MM.1S (cell line): ENCODE measurements at regions not wholly inside any gene's neighbourhood (a gene's known extent, or its start where the extent isn't known, plus 50 kb on each side); places are given as distances from the start of the nearest gene placed in this dataset.

Source experiments
- EZH2 ChIP-seq: fragments of 300-600 bp; sonication (generic); optimal IDR thresholded peaks from 2 replicates; pipeline ENCODE3; 2017; ENCODE audit warnings: low read depth, mild to moderate bottlenecking, antibody characterized with exemption, low read length, mixed read lengths
- EZH2phosphoT487 ChIP-seq: fragments of 300-600 bp; sonication (generic); IDR thresholded peaks from 2 replicates; pipeline ENCODE4 v1.6.1; 2018; ENCODE audit warnings: antibody characterized with exemption, low read length
- TF ChIP-seq, protein P1 (sequence below): fragments of 300-600 bp; sonication (generic); IDR thresholded peaks from 2 replicates; pipeline ENCODE4 v1.5.1; 2016; ENCODE audit warnings: antibody characterized with exemption, low read length, mixed read lengths

DNA sequence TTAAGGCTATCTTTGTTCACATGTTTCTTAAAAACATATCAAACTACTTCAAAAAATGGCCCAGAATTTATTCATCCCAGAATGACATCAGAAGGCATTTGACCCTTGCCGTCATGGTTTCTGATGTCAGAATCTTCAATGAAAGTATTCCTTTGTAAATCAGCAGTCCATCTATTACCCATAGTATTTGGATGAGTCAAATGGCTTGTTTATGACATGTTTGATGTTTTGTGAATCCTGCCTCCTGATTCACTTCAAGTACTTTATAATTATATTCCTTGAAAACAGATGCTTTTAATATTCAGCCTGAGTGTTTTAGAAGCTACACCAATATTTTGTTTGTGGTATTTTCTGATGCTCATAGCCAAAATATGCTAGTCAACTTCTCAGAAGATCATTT is 200.8 kb upstream of the MEF2C start:
- TF ChIP-seq, protein P1, sequence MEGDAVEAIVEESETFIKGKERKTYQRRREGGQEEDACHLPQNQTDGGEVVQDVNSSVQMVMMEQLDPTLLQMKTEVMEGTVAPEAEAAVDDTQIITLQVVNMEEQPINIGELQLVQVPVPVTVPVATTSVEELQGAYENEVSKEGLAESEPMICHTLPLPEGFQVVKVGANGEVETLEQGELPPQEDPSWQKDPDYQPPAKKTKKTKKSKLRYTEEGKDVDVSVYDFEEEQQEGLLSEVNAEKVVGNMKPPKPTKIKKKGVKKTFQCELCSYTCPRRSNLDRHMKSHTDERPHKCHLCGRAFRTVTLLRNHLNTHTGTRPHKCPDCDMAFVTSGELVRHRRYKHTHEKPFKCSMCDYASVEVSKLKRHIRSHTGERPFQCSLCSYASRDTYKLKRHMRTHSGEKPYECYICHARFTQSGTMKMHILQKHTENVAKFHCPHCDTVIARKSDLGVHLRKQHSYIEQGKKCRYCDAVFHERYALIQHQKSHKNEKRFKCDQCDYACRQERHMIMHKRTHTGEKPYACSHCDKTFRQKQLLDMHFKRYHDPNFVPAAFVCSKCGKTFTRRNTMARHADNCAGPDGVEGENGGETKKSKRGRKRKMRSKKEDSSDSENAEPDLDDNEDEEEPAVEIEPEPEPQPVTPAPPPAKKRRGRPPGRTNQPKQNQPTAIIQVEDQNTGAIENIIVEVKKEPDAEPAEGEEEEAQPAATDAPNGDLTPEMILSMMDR, result no peak
- TF ChIP-seq EZH2 (no peak), EZH2phosphoT487 (no peak)
